GM23248 (cell line): ENCODE measurements at regions not wholly inside any gene's neighbourhood (a gene's known extent, or its start where the extent isn't known, plus 50 kb on each side); places are given as distances from the start of the nearest gene placed in this dataset.
A peak's percentile ranks its signal among the peaks of the same experiment; 100 is the strongest.

ENCODE experiments used
- DNase-seq: peaks from one replicate; pipeline ENCODE4 v3.0.0-alpha.2; 2015
- H2AFZ ChIP-seq: fragments of 200-600 bp; sonication (generic); 2 replicates; pipeline ENCODE4 v1.6.1; 2016; ENCODE audit warnings: antibody characterized with exemption
- H3F3A ChIP-seq: fragments of 200-600 bp; sonication (generic); 2 replicates; pipeline ENCODE4 v1.6.1; 2016; ENCODE audit warnings: mild to moderate bottlenecking, antibody characterized with exemption, mixed run types; ENCODE audit not compliant: insufficient read depth
- H3K27ac ChIP-seq: fragments of 200-600 bp; sonication (generic); 2 replicates; pipeline ENCODE4 v1.5.1; 2016; ENCODE audit warnings: mild to moderate bottlenecking
- H3K27me3 ChIP-seq: fragments of 200-600 bp; sonication (generic); replicated peaks from 2 replicates; pipeline ENCODE4 v1.6.1; 2016; ENCODE audit warnings: mild to moderate bottlenecking; ENCODE audit not compliant: insufficient read depth
- H3K36me3 ChIP-seq: fragments of 200-600 bp; sonication (generic); 2 replicates; pipeline ENCODE4 v1.6.1; 2016; ENCODE audit warnings: low read depth, mild to moderate bottlenecking
- H3K4me1 ChIP-seq: fragments of 200-600 bp; sonication (generic); 2 replicates; pipeline ENCODE4 v1.6.1; 2016; ENCODE audit warnings: mild to moderate bottlenecking; ENCODE audit not compliant: insufficient read depth
- H3K4me2 ChIP-seq: fragments of 200-600 bp; sonication (generic); one replicate; pipeline ENCODE4 v1.6.1; 2016; ENCODE audit warnings: mild to moderate bottlenecking; ENCODE audit not compliant: unreplicated experiment
- H3K4me3 ChIP-seq: fragments of 200-600 bp; sonication (generic); 2 replicates; pipeline ENCODE4 v1.5.1; 2016; ENCODE audit warnings: mild to moderate bottlenecking
- H3K79me2 ChIP-seq: fragments of 200-600 bp; sonication (generic); 2 replicates; pipeline ENCODE4 v1.6.1; 2016; ENCODE audit warnings: mild to moderate bottlenecking; ENCODE audit not compliant: insufficient read depth
- H3K9ac ChIP-seq: fragments of 200-600 bp; sonication (generic); 2 replicates; pipeline ENCODE4 v1.6.1; 2016; ENCODE audit warnings: mild to moderate bottlenecking
- H3K9me2 ChIP-seq: fragments of 200-600 bp; sonication (generic); 2 replicates; pipeline ENCODE4 v1.6.1; 2016; ENCODE audit warnings: mixed run types, mild to moderate bottlenecking, moderate library complexity; ENCODE audit not compliant: insufficient read depth
- H3K9me3 ChIP-seq: fragments of 200-600 bp; sonication (generic); one replicate; pipeline ENCODE4 v1.6.1; 2017; ENCODE audit warnings: low read depth
- H4K20me1 ChIP-seq: fragments of 200-600 bp; sonication (generic); 2 replicates; pipeline ENCODE4 v1.6.0; 2016; ENCODE audit not compliant: insufficient read depth
- EZH2 ChIP-seq: fragments of 200-600 bp; sonication (generic); IDR thresholded peaks from 2 replicates; pipeline ENCODE4 v1.6.1; 2018; ENCODE audit warnings: antibody characterized with exemption, mild to moderate bottlenecking; ENCODE audit not compliant: insufficient read depth, poor library complexity, severe bottlenecking
- EZH2phosphoT487 ChIP-seq: fragments of 200-600 bp; sonication (generic); IDR thresholded peaks from 2 replicates; pipeline ENCODE4 v1.6.1; 2018; ENCODE audit warnings: antibody characterized with exemption, moderate library complexity, mild to moderate bottlenecking, low read depth; ENCODE audit not compliant: insufficient read depth
- WGBS, 2 experiments: methylation state at CpG; one replicate each; pipeline ENCODE4 v1.1.6; 2015 to 2017; ENCODE audit warnings: low lambda C conversion rate in 2 of 2, low coverage in 1 of 2; ENCODE audit errors: missing lambda C conversion rate in 2 of 2; 5-methylcytosine and 5-hydroxymethylcytosine counted together
- in situ Hi-C: fragments of 300-500 bp; cut with MboI; formaldehyde crosslinking; loops from 2 replicates; pipeline ENCODE4 v1.15.0; 2020

GRCh38 chr3:30315447-30315846 lies 291.0 kb upstream of the TGFBR2 start:
- no peaks in the 10 kb centered on the region for H3K9me2 ChIP-seq
- no peaks in the 10 kb centered on the region for H3K36me3 ChIP-seq
- peak overlapping the region; percentile 66 for H3K27ac ChIP-seq
- in situ Hi-C loops: no loop called here
- TF ChIP-seq EZH2phosphoT487 (no peak), EZH2 (no peak)
- no peaks in the 10 kb centered on the region for H4K20me1 ChIP-seq
- H3K79me2 ChIP-seq: no peaks in the 10 kb centered on the region
- 2 to 10% methylated on average over 3 of the region's 3 CpGs for WGBS, 2 experiments
- no peaks in the 10 kb centered on the region for H3K9me3 ChIP-seq
- no peak overlapping the region for H3K9ac ChIP-seq
- H3K4me2 ChIP-seq: peak overlapping the region; percentile 47
- H3K27me3 ChIP-seq: no peaks in the 10 kb centered on the region
- H3K4me1 ChIP-seq: peaks cover 40% of the 10 kb centered on the region
- H2AFZ ChIP-seq: 0 out of 2 replicates have a peak overlapping the region, but pooled peaks have one; percentile 50
- peaks cover 28% of the 10 kb centered on the region for H3F3A ChIP-seq
- DNase-seq: peak; percentile 83
- 0 out of 2 replicates have a peak overlapping the region, but pooled peaks have one; percentile 5 for H3K4me3 ChIP-seq

DNA sequence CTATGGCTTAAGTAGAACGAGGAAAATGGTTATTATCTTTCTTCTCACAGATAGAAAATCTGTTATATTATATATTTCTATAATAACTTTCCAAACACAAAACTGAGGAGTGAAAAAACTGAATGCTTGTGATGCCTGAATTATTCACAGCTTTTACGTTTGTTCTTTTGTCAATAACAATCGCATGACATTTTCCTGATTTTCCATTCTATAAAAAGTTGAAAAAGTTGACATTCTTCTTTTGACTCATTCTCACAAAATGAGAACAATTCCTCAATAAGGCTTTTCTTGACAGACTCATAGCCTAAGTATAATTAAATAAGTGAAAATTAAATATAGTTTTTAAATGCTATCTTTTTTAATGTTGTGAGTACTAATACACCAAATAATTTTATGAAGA lies 288.8 kb upstream of the TGFBR2 start:
- TF ChIP-seq EZH2: no peak
- no peak for TF ChIP-seq EZH2phosphoT487
- WGBS, 2 experiments: 90 to 94% methylated on average over 3 of the region's 3 CpGs
- no peak overlapping the region for H3K9ac ChIP-seq
- no peak overlapping the region for H3K4me3 ChIP-seq
- no peaks in the 10 kb centered on the region for H4K20me1 ChIP-seq
- H3K36me3 ChIP-seq: no peaks in the 10 kb centered on the region
- no peaks in the 10 kb centered on the region for H3K9me2 ChIP-seq
- in situ Hi-C loops: no loop called here
- H3F3A ChIP-seq: peaks cover 28% of the 10 kb centered on the region
- H3K9me3 ChIP-seq: no peaks in the 10 kb centered on the region
- H3K27me3 ChIP-seq: no peaks in the 10 kb centered on the region
- no peak overlapping the region for H3K27ac ChIP-seq
- DNase-seq: no peak
- no peaks in the 10 kb centered on the region for H3K79me2 ChIP-seq
- H3K4me1 ChIP-seq: peaks cover 40% of the 10 kb centered on the region
- H2AFZ ChIP-seq: no peak overlapping the region
- H3K4me2 ChIP-seq: no peak overlapping the region

DNA sequence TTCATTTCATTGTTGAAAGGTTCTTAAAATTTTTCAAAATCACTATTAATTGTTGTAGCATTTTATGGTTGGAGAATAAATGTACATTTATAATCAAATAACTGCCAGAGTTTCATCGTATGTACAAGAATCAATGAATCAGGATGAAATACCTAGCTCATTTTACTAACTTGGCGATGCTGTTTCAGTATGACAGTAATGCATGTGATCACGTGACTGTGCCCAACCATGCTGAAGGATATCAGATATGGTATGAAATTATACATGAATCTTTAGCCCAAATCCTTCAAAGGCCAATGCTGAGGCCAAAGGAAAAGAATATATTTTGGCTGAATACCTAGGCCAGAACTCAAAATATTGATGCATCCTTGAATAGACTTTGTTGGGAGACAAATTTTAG lies 288.3 kb upstream of the TGFBR2 start:
- Histone ChIP-seq H2AFZ (no peak overlapping the region), H3K4me3 (no peak overlapping the region), H3K9me2 (no peaks in the 10 kb centered on the region), H3K9me3 (no peaks in the 10 kb centered on the region), H3K27ac (no peak overlapping the region), H3F3A (peaks cover 28% of the 10 kb centered on the region), H4K20me1 (no peaks in the 10 kb centered on the region), H3K4me2 (no peak overlapping the region), H3K9ac (no peak overlapping the region), H3K4me1 (peaks cover 40% of the 10 kb centered on the region), H3K79me2 (no peaks in the 10 kb centered on the region), H3K27me3 (no peaks in the 10 kb centered on the region), H3K36me3 (no peaks in the 10 kb centered on the region)
- DNase-seq: no peak
- 97% methylated on average over 3 of the region's 3 CpGs for WGBS, 2 experiments
- no peak for TF ChIP-seq EZH2
- no peak for TF ChIP-seq EZH2phosphoT487
- in situ Hi-C loops: no loop called here

- no peak overlapping the region for H3K27ac ChIP-seq
- H4K20me1 ChIP-seq: no peaks in the 10 kb centered on the region
- peak overlapping the region; percentile 14 for H3K4me2 ChIP-seq
- peaks cover 31% of the 10 kb centered on the region for H3K4me1 ChIP-seq
- H3K79me2 ChIP-seq: no peaks in the 10 kb centered on the region
- no peak overlapping the region for H3K4me3 ChIP-seq
- no peaks in the 10 kb centered on the region for H3K36me3 ChIP-seq
- H3K27me3 ChIP-seq: no peaks in the 10 kb centered on the region
- no peaks in the 10 kb centered on the region for H3K9me2 ChIP-seq
- 0 out of 2 replicates have a peak overlapping the region, but pooled peaks have one; percentile 11 for H2AFZ ChIP-seq
- in situ Hi-C loops: no loop called here
- DNase-seq: peak; percentile 68
- H3F3A ChIP-seq: peaks cover 18% of the 10 kb centered on the region
- no peak overlapping the region for H3K9ac ChIP-seq
- H3K9me3 ChIP-seq: no peaks in the 10 kb centered on the region
- no peak for TF ChIP-seq EZH2
- TF ChIP-seq EZH2phosphoT487: no peak
Observed at GRCh38 chr3:30319713-30320112, 286.7 kb upstream of the TGFBR2 start.

- H3F3A ChIP-seq: peaks cover 12% of the 10 kb centered on the region
- DNase-seq: no peak
- H3K9ac ChIP-seq: no peak overlapping the region
- no peak for TF ChIP-seq EZH2phosphoT487
- no peak for TF ChIP-seq EZH2
- H3K27ac ChIP-seq: no peak overlapping the region
- in situ Hi-C loops: no loop called here
- 0 out of 2 replicates have a peak overlapping the region, but pooled peaks have one; percentile 11 for H2AFZ ChIP-seq
- no peaks in the 10 kb centered on the region for H3K9me2 ChIP-seq
- no peak overlapping the region for H3K4me3 ChIP-seq
- H3K4me1 ChIP-seq: peaks cover 24% of the 10 kb centered on the region
- no peaks in the 10 kb centered on the region for H3K27me3 ChIP-seq
- no peaks in the 10 kb centered on the region for H3K79me2 ChIP-seq
- no peaks in the 10 kb centered on the region for H3K9me3 ChIP-seq
- no peak overlapping the region for H3K4me2 ChIP-seq
- WGBS, 2 experiments: 96 to 100% methylated on average over 1 of the region's 1 CpG
- H3K36me3 ChIP-seq: no peaks in the 10 kb centered on the region
- no peaks in the 10 kb centered on the region for H4K20me1 ChIP-seq
Observed at GRCh38 chr3:30320392-30320791, 286.0 kb upstream of the TGFBR2 start.
